NCI-H2029 (cell line): ENCODE measurements at regions not wholly inside any gene's neighbourhood (a gene's known extent, or its start where the extent isn't known, plus 50 kb on each side); places are given as distances from the start of the nearest gene placed in this dataset.

Experiments used
- DNase-seq: peaks from one replicate; lab custom pipeline; 2025; lab: John Stamatoyannopoulos, UW

DNA sequence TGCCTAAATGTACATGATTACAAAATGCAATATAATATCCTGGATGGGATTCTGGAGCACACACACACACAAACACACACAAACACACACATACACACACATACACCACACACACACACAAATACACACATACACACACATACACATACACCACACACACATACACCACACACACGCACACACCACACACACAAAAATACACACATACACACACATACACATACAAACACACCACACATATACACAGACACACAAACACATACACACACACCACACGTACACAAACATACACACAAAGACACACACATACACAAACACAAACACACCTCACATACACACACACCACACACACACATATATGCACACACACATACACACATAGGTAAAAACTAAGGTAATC, 134.6 kb upstream of the SYNDIG1 start:
- no peak for DNase-seq

DNA sequence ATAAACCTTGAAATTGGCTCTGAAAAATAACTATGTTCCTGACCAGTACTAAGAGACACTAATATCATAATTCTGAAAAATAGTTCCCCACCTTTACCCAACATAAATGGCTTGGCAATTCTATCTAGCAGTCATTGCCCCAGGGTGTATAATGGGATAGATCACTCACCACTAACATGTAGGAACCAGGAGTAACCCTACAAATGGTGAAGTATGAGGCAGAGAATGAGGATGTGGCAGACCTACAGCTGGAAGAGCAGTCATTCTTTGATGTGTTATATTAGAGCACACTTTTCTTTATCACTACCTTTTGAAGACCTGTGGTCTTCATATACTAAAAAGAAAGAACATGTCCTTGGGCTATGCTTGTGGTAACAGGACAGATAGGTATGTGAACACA, 136.5 kb upstream of the SYNDIG1 start:
- DNase-seq = no peak

DNA sequence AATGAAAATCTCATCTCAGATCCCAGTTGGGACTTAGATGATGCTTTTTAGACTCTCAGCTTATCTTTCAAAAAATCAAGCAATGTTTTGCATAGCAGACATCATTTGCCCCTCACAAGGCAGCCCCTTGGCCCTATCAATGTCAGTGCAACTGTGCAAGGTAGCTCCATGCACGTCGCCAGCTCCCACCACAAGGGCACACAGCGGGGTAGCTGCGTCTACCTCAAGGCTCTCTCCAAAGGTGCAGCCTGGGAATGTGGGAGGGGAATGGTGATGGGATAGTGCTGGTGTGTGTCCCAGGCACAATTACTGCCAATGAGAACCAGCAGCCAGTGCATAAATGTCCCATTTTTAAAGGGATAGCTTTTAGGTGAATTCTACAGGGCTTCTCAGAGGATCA, 137.5 kb upstream of the SYNDIG1 start:
- no peak for DNase-seq

GRCh38 chr20:24328901-24329300, 140.5 kb upstream of the SYNDIG1 start:
- DNase-seq = no peak

GRCh38 chr20:24321973-24322372, 147.5 kb upstream of the SYNDIG1 start:
- no peak for DNase-seq

DNA sequence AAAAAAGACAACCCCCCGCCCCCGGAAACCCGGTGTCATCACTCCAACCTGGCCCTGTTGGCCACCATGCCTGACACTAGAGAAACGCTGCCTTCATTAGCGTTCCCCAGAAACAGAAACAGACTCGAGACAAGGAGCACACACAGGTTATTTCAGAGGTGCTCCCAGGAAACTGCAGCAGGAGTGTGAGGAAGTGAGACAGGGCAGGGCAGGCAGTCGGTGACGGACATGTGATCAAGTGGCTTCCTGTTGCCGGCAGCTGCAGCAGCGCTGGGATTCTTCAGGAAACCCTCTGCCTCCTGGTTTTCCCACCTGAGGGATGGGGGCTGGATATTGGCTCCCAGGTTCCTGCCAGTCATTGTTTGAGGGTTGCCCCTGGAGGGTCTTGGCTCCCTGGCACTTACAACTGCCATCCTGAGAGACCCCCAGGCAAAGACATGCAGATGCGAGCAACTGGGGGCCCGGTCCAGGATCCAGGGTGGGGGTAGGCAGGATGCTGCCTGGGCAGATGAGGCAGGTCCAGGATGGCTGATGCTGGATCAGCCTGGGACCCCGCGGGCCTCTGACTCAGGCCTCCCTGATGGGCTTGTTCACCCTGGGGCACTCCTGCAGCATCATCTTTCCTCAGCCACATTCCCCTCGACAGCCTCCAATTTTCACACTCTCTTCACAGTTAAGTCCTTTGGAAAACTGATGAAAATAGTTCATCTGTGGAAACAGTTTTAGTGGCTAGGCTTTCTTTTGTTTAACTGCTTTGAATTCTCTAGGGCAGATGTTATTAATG, 150.7 kb upstream of the SYNDIG1 start:
- DNase-seq = no peak

DNA sequence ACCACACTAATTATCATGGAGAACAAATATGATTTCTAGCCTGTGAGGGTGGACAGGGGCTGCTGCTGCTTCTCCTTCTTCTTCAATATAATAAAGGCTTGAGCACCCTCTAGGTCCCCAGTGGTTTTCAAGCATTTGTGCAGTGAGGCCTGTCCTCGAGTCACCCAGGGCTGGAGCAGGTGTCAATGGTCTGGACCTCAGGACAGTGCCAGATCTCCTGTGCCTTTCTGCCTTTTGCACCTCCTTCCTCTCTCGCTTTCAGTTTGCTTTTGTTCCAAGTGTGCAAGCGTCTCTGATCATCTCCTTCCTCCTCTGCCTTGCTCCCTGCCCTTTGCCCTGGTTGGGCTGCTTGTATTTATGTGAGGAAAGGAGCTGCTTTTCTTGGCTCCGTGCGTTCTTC, 152.2 kb upstream of the SYNDIG1 start:
- DNase-seq = no peak

GRCh38 chr20:24316731-24317130, 152.7 kb upstream of the SYNDIG1 start:
- no peak for DNase-seq

- DNase-seq = no peak
Observed at GRCh38 chr20:24314053-24314452, 155.4 kb upstream of the SYNDIG1 start.

GRCh38 chr20:24309596-24309995, 159.8 kb upstream of the SYNDIG1 start:
- no peak for DNase-seq

DNA sequence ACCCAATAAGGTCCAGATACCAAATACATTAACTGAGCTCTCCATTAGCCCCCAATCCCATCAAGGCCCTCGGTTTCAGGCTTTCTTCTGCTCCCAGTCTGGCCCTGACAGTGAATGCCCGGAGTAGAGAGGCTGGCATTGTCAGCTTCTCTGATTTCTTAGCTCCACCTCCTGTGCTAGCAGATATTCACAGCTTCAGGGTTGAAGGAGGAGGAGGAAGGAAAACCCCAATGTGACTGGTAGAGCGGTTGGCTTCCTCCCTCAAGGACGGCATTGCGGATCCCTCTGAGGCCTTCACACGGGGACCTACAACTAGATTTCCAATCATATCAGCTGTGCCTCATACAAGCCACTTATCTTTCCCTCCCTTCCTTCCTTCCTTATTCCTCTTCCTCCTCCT, 164.1 kb upstream of the SYNDIG1 start:
- no peak for DNase-seq

- no peak for DNase-seq
Observed at GRCh38 chr20:24304291-24304690, 165.1 kb upstream of the SYNDIG1 start.

GRCh38 chr20:24303393-24304170, 165.8 kb upstream of the SYNDIG1 start:
- no peak for DNase-seq

DNA sequence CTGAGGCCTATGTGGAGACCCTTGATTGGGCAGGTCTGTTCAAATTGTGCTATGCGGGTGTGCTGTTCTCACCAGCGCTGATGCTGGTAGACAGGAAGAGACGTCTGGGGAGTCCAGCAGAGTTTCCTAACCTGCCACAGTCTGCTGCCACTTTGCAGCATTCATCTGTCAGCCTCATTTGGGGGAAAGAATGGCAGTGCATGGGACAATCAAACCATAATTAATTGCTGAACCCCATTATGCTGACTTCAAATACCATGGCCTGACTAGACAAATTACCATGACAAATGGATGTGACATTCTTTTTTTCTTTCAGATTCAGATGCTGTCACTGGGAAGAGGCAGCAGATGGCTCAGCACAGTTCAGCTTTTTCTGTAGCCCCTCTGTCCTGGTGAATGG, 171.4 kb upstream of the SYNDIG1 start:
- DNase-seq = no peak

DNA sequence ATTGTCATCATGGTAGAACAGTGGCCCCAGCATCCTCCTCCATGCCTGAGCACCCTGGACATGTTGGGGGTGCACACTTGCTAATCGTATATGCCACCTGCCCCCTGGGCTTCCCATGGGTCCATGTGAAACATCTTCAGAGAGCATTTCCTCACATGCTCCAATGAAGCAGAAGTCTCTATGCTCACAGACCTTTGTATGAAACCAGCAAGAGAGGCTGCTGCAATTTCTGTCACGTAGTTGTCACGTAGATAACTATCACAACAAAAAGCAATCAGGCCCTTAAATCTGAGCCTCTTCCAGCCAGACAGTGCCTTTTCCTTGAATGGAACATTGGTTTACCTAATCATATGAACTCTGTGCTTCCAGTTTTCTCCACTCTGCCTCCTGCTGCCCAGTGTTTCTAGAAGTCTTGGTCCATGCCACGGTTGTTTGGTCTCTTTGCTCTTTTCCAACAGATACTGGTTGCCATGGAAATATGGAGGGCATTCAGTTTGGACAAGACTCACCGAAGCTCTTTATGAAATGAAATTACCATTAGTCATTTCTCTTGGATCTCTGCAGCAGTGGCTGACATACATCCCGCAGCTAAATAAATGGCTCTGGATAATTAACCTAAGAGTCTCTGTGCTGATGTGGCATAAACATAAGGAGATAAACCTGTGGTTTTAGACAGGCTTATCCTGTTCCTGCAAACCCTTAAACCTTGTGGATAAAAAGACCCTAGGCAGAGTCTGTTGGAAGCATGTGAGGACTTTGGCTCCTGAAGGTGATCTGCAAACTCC, 172.8 kb upstream of the SYNDIG1 start:
- no peak for DNase-seq

GRCh38 chr20:24291014-24291413, 178.4 kb upstream of the SYNDIG1 start:
- no peak for DNase-seq

GRCh38 chr20:24289737-24290481, 179.5 kb upstream of the SYNDIG1 start:
- DNase-seq = no peak

DNA sequence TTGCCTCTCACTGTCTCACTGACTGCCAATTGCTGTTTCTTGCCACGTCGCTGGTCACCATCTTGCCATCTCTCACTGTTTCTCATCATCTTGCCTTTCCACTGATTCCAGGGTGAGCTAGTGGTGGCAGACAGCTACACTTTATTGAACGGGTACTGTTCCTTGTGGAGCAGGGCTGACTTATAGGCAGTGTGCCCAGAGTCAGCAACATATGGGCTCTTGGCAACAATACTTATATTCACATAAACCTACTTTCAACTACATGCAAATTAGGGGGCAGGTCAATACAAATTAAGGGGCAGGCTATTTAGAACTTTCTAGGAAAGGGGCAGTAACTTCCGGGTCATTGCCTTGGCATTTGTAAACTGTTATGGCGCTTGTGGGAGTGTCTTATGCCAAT, 186.2 kb upstream of the SYNDIG1 start:
- DNase-seq = no peak

DNA sequence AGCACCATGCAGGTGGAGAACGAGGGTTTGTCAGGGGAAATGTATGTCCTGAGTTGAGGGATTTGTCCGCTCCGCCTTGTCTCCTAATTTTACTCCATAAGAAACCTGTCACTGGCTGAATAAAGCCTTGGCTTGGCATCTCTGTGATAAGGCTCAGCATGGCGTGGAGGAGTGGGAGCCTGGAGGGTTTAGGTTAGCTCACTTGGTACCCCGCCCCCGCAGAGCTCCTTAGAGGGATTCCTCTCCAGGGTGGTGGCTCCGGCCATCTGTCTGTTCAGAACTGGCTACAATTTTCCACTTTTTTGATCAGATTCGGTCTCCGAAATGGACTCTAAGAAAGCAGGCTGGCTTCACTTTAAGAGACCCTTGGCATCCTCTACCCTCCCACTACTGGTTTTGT, 192.2 kb upstream of the SYNDIG1 start:
- DNase-seq = no peak

GRCh38 chr20:24275946-24276705, 193.3 kb upstream of the SYNDIG1 start:
- DNase-seq = no peak

DNA sequence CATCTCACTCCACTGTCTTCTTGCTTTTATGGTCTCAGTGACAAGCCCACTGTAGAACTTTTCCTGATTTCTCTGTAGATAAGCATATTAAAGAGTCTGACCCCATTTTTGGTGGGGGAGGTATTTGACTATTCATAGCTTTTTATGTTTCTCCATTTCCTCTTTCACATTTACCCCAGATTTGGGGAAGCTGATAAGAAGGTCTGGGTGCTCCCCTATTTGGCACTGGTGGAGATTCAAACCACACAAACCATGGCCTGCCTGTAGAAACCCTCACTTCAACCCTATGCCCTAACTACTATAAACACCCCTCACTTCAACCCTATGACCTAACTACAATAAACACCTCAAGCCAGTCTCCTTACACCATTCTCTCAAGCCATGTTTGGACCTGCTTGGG, 196.2 kb upstream of the SYNDIG1 start:
- no peak for DNase-seq
